SU-DHL-6 (cell line): ENCODE measurements at regions not wholly inside any gene's neighbourhood (a gene's known extent, or its start where the extent isn't known, plus 50 kb on each side); places are given as distances from the start of the nearest gene placed in this dataset.

Source experiments
- H2AFZ ChIP-seq: fragments of 200-600 bp; sonication (generic); 2 replicates; pipeline ENCODE4 v1.6.1; 2014; ENCODE audit warnings: low read depth, mild to moderate bottlenecking, moderate library complexity, mixed read lengths, antibody characterized with exemption, low read length; ENCODE audit not compliant: severe bottlenecking
- H3F3A ChIP-seq: fragments of 200-600 bp; shearing (Covaris generic); 2 replicates; pipeline ENCODE4 v1.6.0; 2016; ENCODE audit warnings: antibody characterized with exemption, mild to moderate bottlenecking; ENCODE audit not compliant: insufficient read depth
- H3K27ac ChIP-seq: fragments of 200-600 bp; sonication (generic); 2 replicates; pipeline ENCODE4 v1.5.1; 2016; ENCODE audit warnings: low read depth, mild to moderate bottlenecking, low read length, moderate library complexity, mixed read lengths
- H3K27me3 ChIP-seq: fragments of 200-600 bp; sonication (generic), shearing (Covaris generic); 2 replicates; pipeline ENCODE4 v1.6.0; 2014; ENCODE audit warnings: mild to moderate bottlenecking, low read length
- H3K36me3 ChIP-seq: fragments of 200-600 bp; sonication (generic); 2 replicates; pipeline ENCODE4 v1.6.1; 2014; ENCODE audit warnings: mild to moderate bottlenecking, low read length, mixed read lengths
- H3K4me2 ChIP-seq: fragments of 300-600, 200-600 bp; shearing (Covaris generic), sonication (generic); 2 replicates; pipeline ENCODE4 v1.6.0; 2014; ENCODE audit warnings: low read length, low read depth, mild to moderate bottlenecking; ENCODE audit not compliant: poor library complexity, severe bottlenecking
- H3K4me3 ChIP-seq: fragments of 200-600 bp; sonication (generic); 2 replicates; pipeline ENCODE4 v1.5.1; 2014; ENCODE audit warnings: antibody characterized with exemption, low read length, mild to moderate bottlenecking, mixed read lengths; ENCODE audit not compliant: insufficient read depth, poor library complexity, severe bottlenecking
- H3K79me2 ChIP-seq: fragments of 200-600 bp; sonication (generic); 2 replicates; pipeline ENCODE4 v1.6.1; 2014; ENCODE audit warnings: mild to moderate bottlenecking, low read length, moderate library complexity; ENCODE audit not compliant: insufficient read depth
- H3K9ac ChIP-seq: fragments of 200-600 bp; sonication (generic); 2 replicates; pipeline ENCODE4 v1.7.0; 2014; ENCODE audit warnings: mild to moderate bottlenecking, low read length
- H3K9me2 ChIP-seq: fragments of 200-600 bp; sonication (generic); replicated peaks from 2 replicates; pipeline ENCODE4 v1.6.1; 2014; ENCODE audit warnings: low read length; ENCODE audit not compliant: insufficient read depth
- H3K9me3 ChIP-seq: fragments of 200-600 bp; sonication (generic); 2 replicates; pipeline ENCODE4 v1.6.1; 2014; ENCODE audit warnings: low read length, mixed read lengths; ENCODE audit not compliant: insufficient read depth
- H4K20me1 ChIP-seq: fragments of 200-600 bp; sonication (generic); 2 replicates; pipeline ENCODE4 v1.6.1; 2014; ENCODE audit warnings: low read depth, mild to moderate bottlenecking, antibody characterized with exemption, low read length, moderate library complexity, mixed read lengths
- CTCF ChIP-seq: fragments of 200-600 bp; sonication (generic); IDR thresholded peaks from one replicate; pipeline ENCODE4 v1.5.1; 2017; ENCODE audit warnings: antibody characterized with exemption, mild to moderate bottlenecking, low read length, moderate library complexity; ENCODE audit not compliant: insufficient read depth, poor library complexity, severe bottlenecking
- EZH2phosphoT487 ChIP-seq: fragments of 200-600 bp; sonication (generic), shearing (Covaris generic); conservative IDR thresholded peaks from 2 replicates; pipeline ENCODE4 v1.6.1; 2018; ENCODE audit warnings: mild to moderate bottlenecking, antibody characterized with exemption, low read length, moderate library complexity, mixed read lengths

- Histone ChIP-seq H3K9ac (no peak overlapping the region), H3K9me2 (no peaks in the 10 kb centered on the region), H4K20me1 (no peaks in the 10 kb centered on the region), H3F3A (no peaks in the 10 kb centered on the region), H3K4me2 (no peak overlapping the region), H3K27ac (no peak overlapping the region), H3K36me3 (no peaks in the 10 kb centered on the region), H3K4me3 (no peak overlapping the region), H3K79me2 (no peaks in the 10 kb centered on the region), H3K9me3 (no peaks in the 10 kb centered on the region), H3K27me3 (no peaks in the 10 kb centered on the region), H2AFZ (no peak overlapping the region)
- TF ChIP-seq CTCF (no peak), EZH2phosphoT487 (no peak)
Observed at GRCh38 chr4:177008071-177008835, 215.5 kb upstream of the VEGFC start.

GRCh38 chr4:177008836-177009501 lies 216.2 kb upstream of the VEGFC start:
- H3K4me3 ChIP-seq = no peak overlapping the region
- H3K36me3 ChIP-seq = no peaks in the 10 kb centered on the region
- no peaks in the 10 kb centered on the region for H3K79me2 ChIP-seq
- H3K9ac ChIP-seq = no peak overlapping the region
- H2AFZ ChIP-seq = no peak overlapping the region
- no peak for TF ChIP-seq CTCF
- TF ChIP-seq EZH2phosphoT487 = no peak
- H3K27ac ChIP-seq = no peak overlapping the region
- H3K9me3 ChIP-seq = no peaks in the 10 kb centered on the region
- H3K27me3 ChIP-seq = no peaks in the 10 kb centered on the region
- H3F3A ChIP-seq = no peaks in the 10 kb centered on the region
- H3K4me2 ChIP-seq = no peak overlapping the region
- no peaks in the 10 kb centered on the region for H3K9me2 ChIP-seq
- H4K20me1 ChIP-seq = no peaks in the 10 kb centered on the region

- Histone ChIP-seq H4K20me1 (no peaks in the 10 kb centered on the region), H3K9ac (no peak overlapping the region), H3K27ac (no peak overlapping the region), H3K36me3 (no peaks in the 10 kb centered on the region), H3K27me3 (no peaks in the 10 kb centered on the region), H3K4me2 (no peak overlapping the region), H3K79me2 (no peaks in the 10 kb centered on the region), H3F3A (no peaks in the 10 kb centered on the region), H3K9me2 (no peaks in the 10 kb centered on the region), H3K4me3 (no peak overlapping the region), H3K9me3 (no peaks in the 10 kb centered on the region), H2AFZ (no peak overlapping the region)
- TF ChIP-seq CTCF (no peak), EZH2phosphoT487 (no peak)
Observed at GRCh38 chr4:177010418-177010817, 217.7 kb upstream of the VEGFC start.
